Dendritic cell treated with granulocyte-macrophage colony-stimulating factor and Interleukin-4, amounts not matched to agents 40 ng/mL and 50 ng/mL, for 4 days (primary cell): ENCODE measurements at regions not wholly inside any gene's neighbourhood (a gene's known extent, or its start where the extent isn't known, plus 50 kb on each side); places are given as distances from the start of the nearest gene placed in this dataset.

Experiments used
- H3K27ac Mint-ChIP-seq: one replicate; pipeline ENCODE4 v1.8.0; 2022; ENCODE audit warnings: mild to moderate bottlenecking, mixed read lengths
- H3K27me3 Mint-ChIP-seq: one replicate; pipeline ENCODE4 v1.8.0; 2022; ENCODE audit warnings: mild to moderate bottlenecking, mixed read lengths
- H3K36me3 Mint-ChIP-seq: one replicate; pipeline ENCODE4 v1.8.0; 2022; ENCODE audit warnings: low read depth, mixed read lengths
- H3K4me1 Mint-ChIP-seq: one replicate; pipeline ENCODE4 v1.8.0; 2022; ENCODE audit warnings: low read depth, mixed read lengths
- H3K4me3 Mint-ChIP-seq: one replicate; pipeline ENCODE4 v1.8.0; 2022; ENCODE audit warnings: mild to moderate bottlenecking, moderate library complexity, mixed read lengths
- H3K9me3 Mint-ChIP-seq: one replicate; pipeline ENCODE4 v1.8.0; 2022; ENCODE audit warnings: mixed read lengths
- intact Hi-C: fragments of 100-400 bp; cut with micrococcal nuclease; formaldehyde crosslinking; loops from one replicate; pipeline ENCODE4 v1.15.0; 2022

- Mint-ChIP-seq H3K9me3 (no peaks in the 10 kb centered on the region), H3K27ac (no peak overlapping the region), H3K4me1 (no peaks in the 10 kb centered on the region), H3K27me3 (no peaks in the 10 kb centered on the region), H3K36me3 (no peaks in the 10 kb centered on the region), H3K4me3 (no peak overlapping the region)
- intact Hi-C loops = no loop called here
These were observed 819.5 kb downstream of the KCNT2 start for GRCh38 chr1:195788721-195789120.

GRCh38 chr1:195785830-195786229, 822.4 kb downstream of the KCNT2 start:
- Mint-ChIP-seq H3K4me3 (no peak overlapping the region), H3K27ac (no peak overlapping the region), H3K27me3 (no peaks in the 10 kb centered on the region), H3K36me3 (no peaks in the 10 kb centered on the region), H3K9me3 (no peaks in the 10 kb centered on the region), H3K4me1 (no peaks in the 10 kb centered on the region)
- intact Hi-C loops = no loop called here

DNA sequence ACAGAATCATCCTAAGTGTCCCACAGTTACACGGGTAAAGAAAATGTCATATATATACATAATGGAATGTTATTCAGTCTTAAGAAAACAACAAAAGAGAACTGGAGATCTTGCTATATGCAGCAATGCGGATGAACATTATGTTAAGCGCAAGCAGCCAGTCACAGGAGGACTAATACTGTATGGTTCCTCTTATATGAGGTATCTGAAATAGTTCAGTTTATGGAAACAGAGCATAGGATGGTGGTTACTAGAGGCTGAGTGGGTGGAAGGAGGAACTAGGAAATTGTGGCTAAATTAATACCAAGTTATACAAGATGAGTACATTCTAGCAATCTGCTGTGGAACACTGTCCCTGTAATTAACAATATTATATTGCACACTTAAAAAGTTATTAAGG, 834.3 kb downstream of the KCNT2 start:
- H3K9me3 Mint-ChIP-seq = no peaks in the 10 kb centered on the region
- H3K27me3 Mint-ChIP-seq = no peaks in the 10 kb centered on the region
- no peaks in the 10 kb centered on the region for H3K36me3 Mint-ChIP-seq
- intact Hi-C loops = no loop called here
- H3K4me1 Mint-ChIP-seq = no peaks in the 10 kb centered on the region
- no peak overlapping the region for H3K27ac Mint-ChIP-seq
- no peak overlapping the region for H3K4me3 Mint-ChIP-seq

GRCh38 chr1:195769461-195769860, 838.8 kb downstream of the KCNT2 start:
- Mint-ChIP-seq H3K27me3 (no peaks in the 10 kb centered on the region), H3K27ac (no peak overlapping the region), H3K36me3 (no peaks in the 10 kb centered on the region), H3K4me3 (no peak overlapping the region), H3K4me1 (no peaks in the 10 kb centered on the region), H3K9me3 (peaks cover 9% of the 10 kb centered on the region)
- intact Hi-C loops = no loop called here

- no peak overlapping the region for H3K27ac Mint-ChIP-seq
- intact Hi-C loops = no loop called here
- no peaks in the 10 kb centered on the region for H3K36me3 Mint-ChIP-seq
- no peak overlapping the region for H3K4me3 Mint-ChIP-seq
- no peaks in the 10 kb centered on the region for H3K4me1 Mint-ChIP-seq
- no peaks in the 10 kb centered on the region for H3K27me3 Mint-ChIP-seq
- peaks cover 9% of the 10 kb centered on the region for H3K9me3 Mint-ChIP-seq
These were observed 839.3 kb downstream of the KCNT2 start for GRCh38 chr1:195768936-195769335.

DNA sequence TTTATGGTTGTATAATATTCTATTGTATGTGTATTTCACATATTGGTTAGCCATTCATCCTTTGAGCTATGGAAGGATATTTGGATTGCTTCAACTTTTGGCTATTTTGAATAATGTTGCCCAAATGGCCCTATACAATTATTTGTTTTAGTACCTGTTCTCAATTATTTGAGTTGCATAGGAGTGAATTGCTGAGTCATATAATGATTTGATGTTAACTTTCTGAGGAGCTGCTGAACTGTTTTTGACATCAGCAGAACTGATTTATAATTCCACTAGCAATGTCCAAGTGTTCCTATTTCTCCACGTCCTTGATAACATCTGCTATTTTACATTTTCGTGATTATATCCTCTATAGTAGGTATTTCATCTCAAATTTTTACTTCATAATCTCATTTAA, 839.9 kb downstream of the KCNT2 start:
- intact Hi-C loops = no loop called here

DNA sequence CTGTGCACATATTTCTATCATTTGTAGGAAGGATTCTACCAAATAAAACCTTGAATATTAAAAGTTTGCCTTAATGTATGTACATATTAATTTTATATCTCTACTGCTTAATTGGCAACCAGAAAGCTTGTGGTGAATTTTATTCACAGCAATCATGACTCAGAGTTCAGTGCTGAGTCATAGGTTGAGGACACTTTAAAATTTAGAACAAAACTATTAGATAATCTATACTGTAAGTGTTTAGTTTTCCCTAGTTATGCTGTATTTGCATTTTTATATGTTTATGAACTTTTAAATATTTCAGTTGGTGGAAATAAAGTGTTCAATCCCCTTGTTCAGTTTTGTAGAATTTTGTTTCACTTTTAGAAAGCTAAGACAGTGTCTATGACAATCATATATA, 841.5 kb downstream of the KCNT2 start:
- H3K27ac Mint-ChIP-seq = no peak overlapping the region
- H3K4me3 Mint-ChIP-seq = no peak overlapping the region
- intact Hi-C loops = no loop called here
- no peaks in the 10 kb centered on the region for H3K36me3 Mint-ChIP-seq
- no peaks in the 10 kb centered on the region for H3K27me3 Mint-ChIP-seq
- H3K9me3 Mint-ChIP-seq = peaks cover 9% of the 10 kb centered on the region
- H3K4me1 Mint-ChIP-seq = no peaks in the 10 kb centered on the region

More for the DNA sequence above, 839.9 kb downstream of the KCNT2 start:
- Mint-ChIP-seq H3K9me3 (peaks cover 9% of the 10 kb centered on the region), H3K27ac (no peak overlapping the region), H3K36me3 (no peaks in the 10 kb centered on the region), H3K4me3 (no peak overlapping the region), H3K27me3 (no peaks in the 10 kb centered on the region), H3K4me1 (no peaks in the 10 kb centered on the region)

DNA sequence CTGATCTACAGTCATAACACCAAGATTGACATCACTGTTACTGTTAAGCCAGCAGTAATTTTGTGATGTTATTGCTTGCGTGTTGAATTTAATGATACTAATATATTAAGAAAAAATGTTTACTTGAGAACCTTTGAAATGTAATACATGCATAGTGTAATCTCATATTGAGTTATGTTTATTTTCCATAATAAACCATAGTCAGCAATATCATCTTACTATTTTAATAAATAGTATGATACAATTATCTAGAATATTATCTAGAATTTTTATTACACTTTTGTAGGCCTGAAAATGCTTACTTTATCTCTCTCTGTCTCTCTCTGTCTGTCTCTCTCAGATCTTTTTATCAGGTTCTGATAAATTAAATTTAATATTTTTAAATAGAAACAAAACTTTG, 843.1 kb downstream of the KCNT2 start:
- H3K4me1 Mint-ChIP-seq = no peaks in the 10 kb centered on the region
- peaks cover 9% of the 10 kb centered on the region for H3K9me3 Mint-ChIP-seq
- H3K27me3 Mint-ChIP-seq = no peaks in the 10 kb centered on the region
- intact Hi-C loops = no loop called here
- no peak overlapping the region for H3K27ac Mint-ChIP-seq
- H3K4me3 Mint-ChIP-seq = no peak overlapping the region
- H3K36me3 Mint-ChIP-seq = no peaks in the 10 kb centered on the region

- Mint-ChIP-seq H3K4me1 (no peaks in the 10 kb centered on the region), H3K4me3 (no peak overlapping the region), H3K27me3 (no peaks in the 10 kb centered on the region), H3K9me3 (peaks cover 9% of the 10 kb centered on the region), H3K36me3 (no peaks in the 10 kb centered on the region), H3K27ac (no peak overlapping the region)
- intact Hi-C loops = no loop called here
These were observed 844.3 kb downstream of the KCNT2 start for GRCh38 chr1:195763907-195764374.

DNA sequence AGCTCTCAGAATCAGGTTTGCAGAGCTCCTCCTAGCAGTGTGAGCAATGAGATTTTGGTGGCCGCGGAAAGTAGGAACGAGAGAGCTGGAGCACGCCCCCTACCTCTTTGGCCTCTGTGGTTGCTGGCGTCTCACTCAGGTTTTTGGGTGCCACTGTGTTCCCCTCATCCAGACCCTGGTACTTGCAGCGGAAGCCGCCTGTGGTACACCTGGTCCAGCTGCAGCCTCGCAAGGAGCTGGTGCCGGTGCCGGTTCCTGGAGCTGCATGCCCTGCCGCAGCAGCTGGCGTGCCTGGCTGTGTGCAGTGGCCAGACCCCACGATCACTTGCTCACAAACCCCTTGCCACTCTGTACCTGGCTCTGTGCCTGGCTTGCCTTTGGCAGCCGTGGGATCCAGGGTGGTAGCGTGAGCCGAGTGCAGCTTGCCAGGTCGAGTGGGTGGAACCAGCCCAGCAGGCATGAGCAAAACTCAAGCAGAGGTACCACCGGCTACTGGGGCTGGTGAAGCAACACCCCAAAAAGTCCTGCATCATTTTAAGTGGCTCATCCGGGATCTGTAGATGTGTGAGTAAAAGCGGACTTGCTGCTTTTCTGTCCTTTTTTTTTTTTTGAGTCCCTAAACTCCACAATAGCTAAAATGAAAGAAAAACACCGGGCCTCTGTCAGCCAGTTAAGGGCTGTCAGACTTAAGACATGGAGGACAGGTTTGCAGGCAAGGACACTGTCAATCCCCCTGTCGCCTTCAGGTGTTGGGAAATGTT, 844.9 kb downstream of the KCNT2 start:
- Mint-ChIP-seq H3K27ac (no peak overlapping the region), H3K27me3 (no peaks in the 10 kb centered on the region), H3K4me1 (no peaks in the 10 kb centered on the region), H3K4me3 (no peak overlapping the region), H3K9me3 (peaks cover 9% of the 10 kb centered on the region), H3K36me3 (no peaks in the 10 kb centered on the region)
- intact Hi-C loops = no loop called here

- Mint-ChIP-seq H3K4me1 (no peaks in the 10 kb centered on the region), H3K27ac (no peak overlapping the region), H3K4me3 (no peak overlapping the region), H3K9me3 (no peaks in the 10 kb centered on the region), H3K36me3 (no peaks in the 10 kb centered on the region), H3K27me3 (no peaks in the 10 kb centered on the region)
- intact Hi-C loops = no loop called here
These were observed 847.1 kb downstream of the KCNT2 start for GRCh38 chr1:195761104-195761503.

GRCh38 chr1:195756109-195756508, 852.1 kb downstream of the KCNT2 start:
- intact Hi-C loops = no loop called here
- Mint-ChIP-seq H3K4me3 (no peak overlapping the region), H3K27ac (no peak overlapping the region), H3K27me3 (no peaks in the 10 kb centered on the region), H3K4me1 (no peaks in the 10 kb centered on the region), H3K36me3 (no peaks in the 10 kb centered on the region), H3K9me3 (no peaks in the 10 kb centered on the region)

GRCh38 chr1:195754874-195755273, 853.4 kb downstream of the KCNT2 start:
- Mint-ChIP-seq H3K4me3 (no peak overlapping the region), H3K9me3 (no peaks in the 10 kb centered on the region), H3K36me3 (no peaks in the 10 kb centered on the region), H3K27ac (no peak overlapping the region), H3K4me1 (no peaks in the 10 kb centered on the region), H3K27me3 (no peaks in the 10 kb centered on the region)
- intact Hi-C loops = no loop called here

DNA sequence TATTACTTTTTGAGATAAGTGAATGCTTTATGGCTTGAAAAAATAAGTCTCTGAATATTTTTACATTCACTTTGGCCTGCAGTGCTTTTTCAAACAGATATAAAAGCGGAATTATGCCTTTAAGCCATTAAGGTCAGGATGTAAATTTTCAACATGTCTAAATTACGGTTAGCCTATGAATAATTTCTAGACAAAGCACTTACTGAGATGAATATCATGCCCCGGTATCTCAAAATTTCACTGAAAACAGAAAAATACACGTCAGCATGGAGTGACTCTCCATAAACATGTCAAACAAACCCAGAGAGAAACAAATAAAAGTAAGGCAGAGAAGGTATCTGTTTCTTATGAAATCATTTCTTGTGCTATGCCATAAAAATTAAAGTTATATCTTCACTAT, 853.9 kb downstream of the KCNT2 start:
- intact Hi-C loops = no loop called here
- Mint-ChIP-seq H3K27ac (no peak overlapping the region), H3K4me3 (no peak overlapping the region), H3K36me3 (no peaks in the 10 kb centered on the region), H3K4me1 (no peaks in the 10 kb centered on the region), H3K9me3 (no peaks in the 10 kb centered on the region), H3K27me3 (no peaks in the 10 kb centered on the region)

DNA sequence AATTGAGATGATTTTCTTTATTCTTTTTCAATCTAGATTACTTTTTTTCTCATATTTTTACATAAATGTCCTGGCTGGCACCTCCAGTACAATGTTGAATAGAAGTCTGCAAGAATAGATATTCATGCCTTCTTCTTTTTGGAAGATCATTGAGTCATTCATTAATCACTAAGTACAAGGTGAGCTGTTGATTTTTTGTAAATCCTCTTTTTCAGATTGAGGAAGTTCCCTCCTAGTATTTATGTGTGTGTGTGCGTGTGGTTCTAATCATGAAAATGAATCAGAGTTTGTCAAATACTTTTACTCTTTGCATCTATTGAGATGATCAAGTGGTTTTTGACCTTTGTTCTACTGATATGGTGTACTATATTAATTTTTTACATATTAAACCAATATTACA, 859.3 kb downstream of the KCNT2 start:
- intact Hi-C loops = no loop called here
- H3K27me3 Mint-ChIP-seq = no peaks in the 10 kb centered on the region
- H3K9me3 Mint-ChIP-seq = peaks cover 2% of the 10 kb centered on the region
- no peak overlapping the region for H3K27ac Mint-ChIP-seq
- H3K4me3 Mint-ChIP-seq = no peak overlapping the region
- no peaks in the 10 kb centered on the region for H3K4me1 Mint-ChIP-seq
- no peaks in the 10 kb centered on the region for H3K36me3 Mint-ChIP-seq
